ENCODE measurements at regions not wholly inside any gene's neighbourhood (a gene's known extent, or its start where the extent isn't known, plus 50 kb on each side); places are given as distances from the start of the nearest gene placed in this dataset.

DNA sequence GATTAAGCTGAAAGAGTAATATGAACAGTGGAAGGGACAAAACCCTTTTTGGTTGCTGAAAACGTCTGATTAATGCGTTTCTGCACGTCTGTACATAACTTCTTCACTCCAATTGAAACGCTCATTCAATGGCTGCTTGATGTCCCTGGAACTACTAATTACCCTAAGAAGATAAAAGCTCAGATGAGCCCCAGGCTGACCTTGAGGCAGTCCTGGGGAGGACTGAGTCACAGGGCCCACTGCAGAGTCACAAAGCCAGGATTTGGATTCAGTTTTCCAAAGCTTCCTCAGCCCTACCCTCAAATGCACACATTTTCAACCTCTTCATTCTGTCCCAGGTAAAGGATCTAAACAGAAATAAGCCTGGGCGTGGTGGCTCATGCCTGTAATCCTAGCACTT is 75.0 kb upstream of the FLT1 start:
- Histone ChIP-seq H3K9ac (ENCODE audit: extremely low read depth, low read length, poor library complexity, severe bottlenecking) (no peak overlapping the region), H3K4me1 (ENCODE audit: control insufficient read depth, insufficient read depth, low read length) (no peaks in the 10 kb centered on the region), H3K4me3 (ENCODE audit: low read length) (no peak overlapping the region), H3K27me3 (ENCODE audit: control insufficient read depth, insufficient read depth, low read length, poor library complexity, severe bottlenecking) (no peaks in the 10 kb centered on the region), H3K9me3 (ENCODE audit: control insufficient read depth, low read length) (no peaks in the 10 kb centered on the region), H3K36me3 (ENCODE audit: control insufficient read depth, insufficient read depth, low read length) (no peaks in the 10 kb centered on the region), H3K27ac (ENCODE audit: low read depth, low read length) (no peak overlapping the region)
- TF ChIP-seq, protein P1, sequence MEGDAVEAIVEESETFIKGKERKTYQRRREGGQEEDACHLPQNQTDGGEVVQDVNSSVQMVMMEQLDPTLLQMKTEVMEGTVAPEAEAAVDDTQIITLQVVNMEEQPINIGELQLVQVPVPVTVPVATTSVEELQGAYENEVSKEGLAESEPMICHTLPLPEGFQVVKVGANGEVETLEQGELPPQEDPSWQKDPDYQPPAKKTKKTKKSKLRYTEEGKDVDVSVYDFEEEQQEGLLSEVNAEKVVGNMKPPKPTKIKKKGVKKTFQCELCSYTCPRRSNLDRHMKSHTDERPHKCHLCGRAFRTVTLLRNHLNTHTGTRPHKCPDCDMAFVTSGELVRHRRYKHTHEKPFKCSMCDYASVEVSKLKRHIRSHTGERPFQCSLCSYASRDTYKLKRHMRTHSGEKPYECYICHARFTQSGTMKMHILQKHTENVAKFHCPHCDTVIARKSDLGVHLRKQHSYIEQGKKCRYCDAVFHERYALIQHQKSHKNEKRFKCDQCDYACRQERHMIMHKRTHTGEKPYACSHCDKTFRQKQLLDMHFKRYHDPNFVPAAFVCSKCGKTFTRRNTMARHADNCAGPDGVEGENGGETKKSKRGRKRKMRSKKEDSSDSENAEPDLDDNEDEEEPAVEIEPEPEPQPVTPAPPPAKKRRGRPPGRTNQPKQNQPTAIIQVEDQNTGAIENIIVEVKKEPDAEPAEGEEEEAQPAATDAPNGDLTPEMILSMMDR (conservative IDR thresholded peaks at IDR 0.05): no peak
- no peak overlapping the region for H3K27ac Mint-ChIP-seq
- H3K4me3 Mint-ChIP-seq: no peak overlapping the region
- H3K4me1 Mint-ChIP-seq: peaks cover under 1% of the 10 kb centered on the region
- H3K36me3 Mint-ChIP-seq (ENCODE audit: low read depth): no peaks in the 10 kb centered on the region
- no peaks in the 10 kb centered on the region for H3K9me3 Mint-ChIP-seq
- WGBS, 2 experiments (ENCODE audit: insufficient coverage in 1 of 2, insufficient read length in 1 of 2): 82 to 94% methylated on average over 5 of the region's 5 CpGs
- no peak for DNase-seq
- H3K27me3 Mint-ChIP-seq (ENCODE audit: insufficient read depth): peaks cover 7% of the 10 kb centered on the region

DNA sequence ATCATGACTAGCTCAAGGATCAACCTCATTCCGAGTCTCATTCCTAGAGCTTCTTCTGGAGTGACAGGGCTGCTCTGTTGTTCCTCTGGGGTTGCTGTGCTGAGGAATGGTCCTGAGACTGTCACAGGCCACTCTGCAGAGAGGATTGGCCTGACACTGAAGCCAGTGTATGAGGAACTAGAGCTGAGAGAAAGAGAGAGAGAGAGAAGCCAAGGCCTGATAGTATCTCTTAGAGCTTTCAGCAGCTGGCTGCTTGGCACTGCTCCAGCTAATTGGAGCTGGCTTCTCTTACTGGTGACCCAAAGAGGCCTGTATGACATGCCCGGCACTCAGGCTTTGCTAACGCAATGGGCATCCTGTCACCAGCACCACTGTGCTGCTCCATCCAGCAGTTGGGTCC is 73.4 kb upstream of the FLT1 start:
- Mint-ChIP-seq H3K9me3 (no peaks in the 10 kb centered on the region), H3K27ac (no peak overlapping the region), H3K36me3 (ENCODE audit: low read depth) (no peaks in the 10 kb centered on the region), H3K4me3 (no peak overlapping the region), H3K4me1 (peaks cover 1% of the 10 kb centered on the region), H3K27me3 (ENCODE audit: insufficient read depth) (peaks cover 6% of the 10 kb centered on the region)
- Histone ChIP-seq H3K27me3 (ENCODE audit: control insufficient read depth, insufficient read depth, low read length, poor library complexity, severe bottlenecking) (no peaks in the 10 kb centered on the region), H3K9me3 (ENCODE audit: control insufficient read depth, low read length) (no peaks in the 10 kb centered on the region), H3K36me3 (ENCODE audit: control insufficient read depth, insufficient read depth, low read length) (no peaks in the 10 kb centered on the region), H3K9ac (ENCODE audit: extremely low read depth, low read length, poor library complexity, severe bottlenecking) (no peak overlapping the region), H3K4me3 (ENCODE audit: low read length) (no peak overlapping the region), H3K27ac (ENCODE audit: low read depth, low read length) (no peak overlapping the region), H3K4me1 (ENCODE audit: control insufficient read depth, insufficient read depth, low read length) (no peaks in the 10 kb centered on the region)
- DNase-seq: no peak
- TF ChIP-seq, protein P1 (conservative IDR thresholded peaks at IDR 0.05): no peak
- WGBS, 2 experiments (ENCODE audit: insufficient coverage in 1 of 2, insufficient read length in 1 of 2): 90 to 93% methylated on average over 2 to 3 of the region's 3 CpGs

DNA sequence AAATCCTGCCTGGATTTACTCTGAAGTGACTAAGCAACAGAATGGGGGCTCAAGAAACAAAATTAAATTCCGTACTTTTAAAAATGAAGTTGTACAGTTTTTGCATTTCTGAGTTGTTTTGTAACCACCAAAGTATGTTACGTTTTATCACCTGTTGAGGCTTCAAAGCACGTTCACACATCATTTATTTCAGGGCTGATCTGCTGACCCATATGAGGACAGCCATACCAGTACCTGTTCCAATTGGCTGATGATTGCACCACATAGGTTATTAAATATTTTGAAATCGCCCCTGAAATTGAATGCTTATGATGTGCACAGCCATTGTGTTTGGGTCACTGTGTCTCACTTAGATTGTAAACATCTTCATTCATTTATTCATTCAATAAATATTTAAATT is 72.0 kb upstream of the FLT1 start:
- H3K27ac ChIP-seq (ENCODE audit: low read depth, low read length): no peak overlapping the region
- WGBS, 2 experiments (ENCODE audit: insufficient coverage in 1 of 2, insufficient read length in 1 of 2): 92 to 97% methylated on average over 3 to 4 of the region's 4 CpGs
- no peaks in the 10 kb centered on the region for H3K9me3 Mint-ChIP-seq
- H3K9me3 ChIP-seq (ENCODE audit: control insufficient read depth, low read length): no peaks in the 10 kb centered on the region
- no peak overlapping the region for H3K4me3 ChIP-seq (ENCODE audit: low read length)
- TF ChIP-seq, protein P1 (conservative IDR thresholded peaks at IDR 0.05): no peak
- peaks cover 6% of the 10 kb centered on the region for H3K27me3 Mint-ChIP-seq (ENCODE audit: insufficient read depth)
- peaks cover 1% of the 10 kb centered on the region for H3K4me1 Mint-ChIP-seq
- H3K9ac ChIP-seq (ENCODE audit: extremely low read depth, low read length, poor library complexity, severe bottlenecking): no peak overlapping the region
- H3K27ac Mint-ChIP-seq: no peak overlapping the region
- no peaks in the 10 kb centered on the region for H3K36me3 Mint-ChIP-seq (ENCODE audit: low read depth)
- H3K36me3 ChIP-seq (ENCODE audit: control insufficient read depth, insufficient read depth, low read length): no peaks in the 10 kb centered on the region
- DNase-seq: no peak
- no peaks in the 10 kb centered on the region for H3K4me1 ChIP-seq (ENCODE audit: control insufficient read depth, insufficient read depth, low read length)
- no peak overlapping the region for H3K4me3 Mint-ChIP-seq
- H3K27me3 ChIP-seq (ENCODE audit: control insufficient read depth, insufficient read depth, low read length, poor library complexity, severe bottlenecking): no peaks in the 10 kb centered on the region

All from endodermal cell (in vitro differentiated cells).